B cell (primary cell): ENCODE measurements at regions not wholly inside any gene's neighbourhood (a gene's known extent, or its start where the extent isn't known, plus 50 kb on each side); places are given as distances from the start of the nearest gene placed in this dataset.

Experiments used
- EZH2 ChIP-seq: IDR thresholded peaks from 2 replicates; pipeline ENCODE4 v1.6.1; 2012; ENCODE audit warnings: borderline replicate concordance, low read depth, mild to moderate bottlenecking, moderate library complexity, low read length; ENCODE audit not compliant: insufficient read depth, poor library complexity, severe bottlenecking
- TF ChIP-seq, protein P1 (sequence below): fragments of 200-600 bp; IDR thresholded peaks from one replicate; pipeline ENCODE4 v1.8.0; 2022; ENCODE audit warnings: antibody characterized with exemption, mild to moderate bottlenecking

- TF ChIP-seq, protein P1, sequence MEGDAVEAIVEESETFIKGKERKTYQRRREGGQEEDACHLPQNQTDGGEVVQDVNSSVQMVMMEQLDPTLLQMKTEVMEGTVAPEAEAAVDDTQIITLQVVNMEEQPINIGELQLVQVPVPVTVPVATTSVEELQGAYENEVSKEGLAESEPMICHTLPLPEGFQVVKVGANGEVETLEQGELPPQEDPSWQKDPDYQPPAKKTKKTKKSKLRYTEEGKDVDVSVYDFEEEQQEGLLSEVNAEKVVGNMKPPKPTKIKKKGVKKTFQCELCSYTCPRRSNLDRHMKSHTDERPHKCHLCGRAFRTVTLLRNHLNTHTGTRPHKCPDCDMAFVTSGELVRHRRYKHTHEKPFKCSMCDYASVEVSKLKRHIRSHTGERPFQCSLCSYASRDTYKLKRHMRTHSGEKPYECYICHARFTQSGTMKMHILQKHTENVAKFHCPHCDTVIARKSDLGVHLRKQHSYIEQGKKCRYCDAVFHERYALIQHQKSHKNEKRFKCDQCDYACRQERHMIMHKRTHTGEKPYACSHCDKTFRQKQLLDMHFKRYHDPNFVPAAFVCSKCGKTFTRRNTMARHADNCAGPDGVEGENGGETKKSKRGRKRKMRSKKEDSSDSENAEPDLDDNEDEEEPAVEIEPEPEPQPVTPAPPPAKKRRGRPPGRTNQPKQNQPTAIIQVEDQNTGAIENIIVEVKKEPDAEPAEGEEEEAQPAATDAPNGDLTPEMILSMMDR: no peak
- TF ChIP-seq EZH2: no peak
These were observed 218.3 kb downstream of the HTR1B start for GRCh38 chr6:77245026-77245425.
